Right hindlimb (tissue), 1 donor: ENCODE measurements at regions not wholly inside any gene's neighbourhood (a gene's known extent, or its start where the extent isn't known, plus 50 kb on each side); places are given as distances from the start of the nearest gene placed in this dataset.

Experiments used
- DNase-seq: peaks from one replicate; pipeline ENCODE4 v3.0.0-alpha.2; 2018

DNA sequence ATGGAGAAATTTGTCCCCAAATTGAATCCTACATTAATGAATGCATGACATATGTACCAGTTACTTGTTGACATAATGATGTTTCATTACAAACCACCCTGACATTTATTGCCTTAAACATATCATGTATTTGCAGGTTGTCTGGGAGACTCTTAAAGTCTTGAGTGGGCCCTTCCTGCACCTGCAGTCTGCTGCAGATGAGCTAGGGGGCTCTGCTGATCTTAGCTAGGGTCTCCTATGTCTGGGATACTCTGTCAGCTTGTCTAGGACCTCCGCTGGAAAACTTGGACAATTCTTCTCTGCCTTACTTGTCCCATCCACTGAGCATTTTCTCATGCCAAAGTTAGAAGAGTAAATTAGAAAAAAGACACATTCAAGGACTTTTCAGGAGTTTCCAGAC is 581.6 kb downstream of the HAO1 start:
- no peak for DNase-seq

DNA sequence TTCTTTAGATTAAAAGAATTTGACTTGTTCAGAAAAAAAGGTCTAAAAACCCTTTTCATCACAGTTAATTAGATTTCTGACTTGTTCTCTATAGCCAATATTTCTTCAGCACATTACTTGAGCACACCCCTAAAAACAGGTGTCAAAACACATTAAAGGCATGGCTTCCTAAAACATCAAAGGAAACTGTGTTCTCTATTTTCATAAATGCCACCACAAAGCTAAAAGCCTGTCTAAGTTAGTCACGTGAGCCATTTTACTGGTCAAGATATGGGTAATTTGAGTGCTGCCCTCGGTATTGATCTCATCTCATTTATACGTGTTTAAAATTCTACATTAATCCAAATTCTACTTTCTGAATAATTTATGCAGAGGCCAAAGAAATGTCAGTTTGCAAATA is 580.5 kb downstream of the HAO1 start:
- DNase-seq: no peak

DNA sequence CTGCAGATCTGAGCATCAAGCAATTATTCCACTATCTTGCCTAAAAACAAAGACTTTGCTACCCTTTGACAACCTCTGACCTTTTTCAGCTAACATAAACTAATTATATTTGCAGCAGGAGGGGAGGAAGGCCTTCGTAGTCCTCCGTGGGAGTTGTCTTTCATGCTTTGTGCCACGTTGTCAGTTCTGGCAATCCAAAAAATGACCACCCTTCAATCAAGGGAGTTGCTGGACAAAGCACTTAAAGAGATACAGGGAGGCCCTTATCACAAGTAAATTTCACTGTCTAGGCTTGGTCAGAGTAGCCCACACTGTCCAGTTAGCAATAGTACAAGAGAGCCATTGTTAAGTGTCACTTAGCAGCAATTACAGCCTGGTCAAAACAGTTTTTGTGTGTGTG is 578.9 kb downstream of the HAO1 start:
- DNase-seq: no peak

DNA sequence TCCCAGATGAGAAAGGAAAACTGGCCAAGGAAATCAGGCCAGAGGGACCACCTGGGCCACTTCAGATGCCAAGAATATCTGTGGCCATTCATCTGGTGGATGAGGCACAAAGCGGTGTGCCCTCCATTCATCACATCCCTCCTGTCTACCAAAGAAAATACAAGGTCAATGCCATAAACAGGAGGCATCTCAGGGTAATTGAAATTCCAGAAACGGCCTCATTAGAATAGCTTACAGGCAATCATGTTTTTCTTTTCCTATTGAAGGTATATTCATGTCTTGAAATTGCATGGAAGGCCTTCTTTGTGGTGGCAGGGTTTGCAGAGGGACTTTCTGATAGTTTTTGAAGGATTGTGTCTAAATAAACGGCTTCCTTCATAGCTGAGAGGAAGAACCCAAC is 578.3 kb downstream of the HAO1 start:
- no peak for DNase-seq

DNA sequence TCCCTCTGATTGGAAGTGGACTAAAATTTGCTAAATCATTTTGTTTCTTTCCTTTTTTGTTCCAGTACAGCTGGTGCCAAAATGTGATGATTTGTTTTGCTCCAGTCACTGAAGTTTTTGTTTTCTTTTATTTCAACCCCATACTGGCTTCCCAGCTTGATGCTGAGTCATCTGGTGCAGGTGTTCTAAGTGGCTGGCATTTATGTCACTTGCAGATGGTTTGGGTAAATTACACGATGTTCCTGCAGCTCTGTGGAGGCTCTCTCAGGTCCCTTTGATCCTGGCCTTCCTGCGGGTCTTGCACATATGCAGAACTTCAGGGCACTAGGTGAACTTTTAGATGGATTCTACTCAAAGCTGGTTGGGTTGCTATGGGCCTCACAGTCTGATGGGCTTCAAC is 577.7 kb downstream of the HAO1 start:
- DNase-seq: no peak

DNA sequence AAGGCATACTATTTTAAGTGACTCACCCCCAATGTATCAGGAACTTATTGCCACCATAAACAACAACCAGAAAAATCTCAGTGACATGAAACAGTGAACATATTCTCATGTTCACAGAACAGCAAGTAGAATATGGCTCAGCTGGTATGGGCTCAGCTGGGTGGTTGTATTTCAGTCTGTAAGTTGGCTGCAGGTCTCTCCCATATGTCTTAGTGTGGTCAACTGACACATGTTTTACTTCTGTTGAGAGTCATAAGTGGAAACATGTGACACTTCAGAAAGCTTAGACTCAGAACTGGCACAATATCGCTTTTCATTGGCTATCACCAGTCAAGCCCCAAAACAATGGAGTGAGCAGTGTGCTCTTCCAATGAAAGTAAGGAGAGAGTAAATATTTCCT is 574.1 kb downstream of the HAO1 start:
- no peak for DNase-seq

DNA sequence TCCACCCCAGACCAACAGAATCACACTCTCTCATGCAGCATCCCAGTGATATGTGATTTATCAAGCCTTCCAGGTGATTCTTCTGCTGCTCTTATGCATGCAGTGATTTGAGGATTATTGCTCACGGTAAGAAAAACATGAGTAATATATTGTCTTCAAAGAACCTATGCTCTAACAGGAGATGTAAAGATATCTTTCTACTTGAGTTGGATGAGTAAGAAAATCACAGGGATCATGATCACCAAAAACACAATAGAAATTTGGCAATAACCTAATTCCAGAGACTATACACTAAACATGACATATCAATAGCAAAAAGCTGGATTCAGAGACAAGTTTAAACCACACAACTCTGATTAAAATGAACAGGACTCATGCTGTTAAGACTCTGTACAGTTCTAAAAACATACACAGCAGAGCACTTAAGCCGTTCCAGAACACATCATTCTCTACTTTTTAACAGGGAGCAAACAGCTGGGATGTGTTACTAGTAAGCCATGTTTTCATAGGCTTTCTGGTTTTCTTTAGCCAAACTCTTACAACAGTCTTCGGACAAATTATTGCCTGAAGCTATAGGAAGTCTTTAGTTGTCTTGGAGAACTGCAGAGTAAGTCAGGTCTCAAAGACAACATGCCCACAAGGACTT is 568.6 kb downstream of the HAO1 start:
- no peak for DNase-seq

DNA sequence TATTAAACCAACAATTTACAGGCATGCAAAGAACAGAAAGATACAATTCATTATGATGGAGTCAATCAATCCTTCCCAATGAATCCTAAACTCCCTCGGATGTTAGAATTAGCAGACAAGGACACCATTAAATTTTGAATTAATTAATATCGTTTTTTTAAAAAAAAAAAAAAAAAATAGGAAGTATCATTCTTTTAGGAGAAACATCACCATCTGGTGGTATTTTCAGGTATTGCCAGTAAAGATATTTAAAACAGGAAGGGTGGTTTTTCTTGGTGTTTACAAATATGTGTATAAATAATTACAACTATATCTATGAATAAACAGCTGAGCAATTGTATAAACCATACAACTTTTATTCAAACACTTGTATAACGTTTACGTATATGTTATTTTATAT is 564.4 kb downstream of the HAO1 start:
- no peak for DNase-seq

DNA sequence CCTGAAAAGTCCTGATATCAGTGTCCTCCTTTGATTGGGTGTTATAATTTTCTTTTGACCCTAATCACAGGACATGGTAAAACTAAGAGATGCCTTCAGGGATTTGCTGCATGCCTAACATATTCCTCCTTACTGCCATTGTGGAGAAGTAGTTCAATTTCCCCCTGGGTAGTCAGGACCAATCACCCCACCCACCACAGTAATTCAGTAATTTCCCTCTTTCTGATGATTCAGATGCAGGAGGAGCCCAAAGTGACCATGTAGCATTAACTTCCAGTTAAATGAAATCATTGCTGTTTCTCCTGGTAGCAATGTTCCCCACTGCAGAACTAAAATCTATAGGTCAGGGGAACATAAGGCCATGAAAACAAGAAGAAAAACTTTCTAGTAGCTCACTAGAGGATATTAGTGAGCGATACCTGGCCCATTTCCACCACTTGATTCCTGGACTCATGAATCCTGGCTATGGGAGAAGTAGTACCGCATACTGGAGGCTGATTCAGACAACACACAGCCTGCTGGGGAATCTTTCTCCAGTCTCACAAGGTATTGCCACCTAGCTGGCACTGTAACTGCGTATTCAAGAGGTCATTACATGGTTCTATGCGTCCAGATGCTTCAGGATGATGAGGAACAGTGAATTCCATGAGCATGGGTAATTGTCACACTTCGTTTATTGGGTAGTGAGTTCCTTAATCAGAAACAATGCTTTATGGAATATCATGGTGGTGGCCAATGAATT is 561.2 kb downstream of the HAO1 start:
- DNase-seq: no peak

DNA sequence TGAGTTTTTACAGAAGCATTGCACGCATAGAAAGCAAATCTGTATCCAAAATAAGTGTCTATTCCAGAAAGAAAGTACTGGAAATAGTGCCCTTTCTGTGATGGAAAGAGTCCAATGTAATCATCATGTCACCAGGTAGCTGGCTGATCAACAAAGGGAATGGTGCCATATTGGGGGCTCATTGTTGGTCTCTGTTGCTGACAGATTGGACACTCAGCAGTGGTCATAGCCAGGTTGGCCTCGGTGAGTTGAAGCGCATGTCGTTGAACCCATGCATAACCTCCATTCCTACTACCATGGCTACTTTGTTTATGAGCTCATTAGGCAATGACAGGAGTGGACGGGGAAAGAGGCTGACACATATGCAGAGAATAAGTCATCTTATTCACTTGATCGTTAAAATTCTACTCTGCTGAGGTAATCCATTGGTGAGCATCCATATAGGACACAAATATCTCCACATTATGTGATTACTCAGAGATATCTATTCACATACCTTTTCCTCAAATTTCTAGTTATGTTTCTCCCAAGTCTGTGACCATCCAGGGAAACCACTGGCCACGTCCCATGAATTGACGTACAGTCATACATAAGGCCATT is 560.5 kb downstream of the HAO1 start:
- DNase-seq: no peak

DNA sequence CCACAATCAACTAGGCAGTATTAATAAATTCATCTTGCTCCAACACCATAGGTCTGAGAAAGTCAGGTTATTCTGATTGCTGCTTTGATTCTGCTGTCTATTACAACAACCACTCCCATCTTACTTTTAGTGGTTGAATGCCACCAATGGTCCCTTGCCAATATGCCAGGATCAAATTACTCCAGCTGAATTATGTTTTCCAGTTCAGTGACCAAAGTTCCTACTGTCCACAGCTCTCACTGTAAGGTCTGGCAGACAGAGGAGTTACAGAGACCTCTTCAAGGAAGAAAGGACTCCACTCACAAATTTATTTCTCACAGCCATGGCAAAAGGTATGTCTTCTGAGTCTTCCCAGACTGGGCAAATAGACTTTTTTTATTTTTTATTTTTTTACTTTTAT is 557.0 kb downstream of the HAO1 start:
- DNase-seq: no peak

DNA sequence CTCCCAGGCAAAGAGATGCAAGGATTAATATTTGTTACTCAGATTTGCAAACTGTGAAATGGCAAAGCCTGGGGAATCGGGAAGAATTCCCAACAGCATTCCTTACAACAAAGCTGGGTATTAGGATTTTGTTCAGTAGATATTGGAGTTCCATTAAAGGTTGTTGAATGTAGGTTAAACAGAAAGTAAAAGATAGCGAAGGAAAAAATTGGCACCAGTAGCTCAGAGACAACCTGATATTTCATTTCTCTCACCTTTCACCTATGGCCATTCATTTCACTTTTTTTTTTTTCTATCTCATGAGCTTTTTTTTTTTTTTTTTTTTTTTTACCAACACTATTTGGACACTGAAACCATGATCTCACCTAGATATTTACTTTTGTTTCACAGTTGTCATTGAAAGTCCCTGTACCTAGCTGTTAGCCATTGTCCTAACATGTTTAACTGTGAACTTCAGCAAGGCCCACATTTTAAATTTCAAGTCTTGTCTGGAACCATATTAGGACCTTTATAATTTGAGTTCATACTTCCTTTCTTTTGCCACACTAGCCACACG is 552.5 kb downstream of the HAO1 start:
- no peak for DNase-seq

DNA sequence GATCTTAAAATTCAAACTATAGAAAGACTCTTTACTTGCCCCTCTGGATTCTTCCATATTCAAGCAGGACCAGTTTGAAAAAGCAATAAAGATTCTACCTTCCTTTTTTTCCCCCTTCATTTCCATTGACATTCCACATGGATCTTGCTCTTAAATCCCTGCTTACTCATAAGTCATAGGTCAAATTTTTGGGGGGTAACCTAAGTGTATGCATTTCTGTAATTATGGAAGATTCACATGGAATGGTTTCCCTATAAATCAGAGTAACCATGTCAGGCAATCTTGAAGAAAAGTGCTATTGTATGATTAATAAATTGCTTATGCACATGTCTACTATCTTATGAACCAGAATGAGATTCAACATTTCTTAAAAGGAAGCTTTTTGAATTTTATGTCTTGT is 551.0 kb downstream of the HAO1 start:
- DNase-seq: no peak

DNA sequence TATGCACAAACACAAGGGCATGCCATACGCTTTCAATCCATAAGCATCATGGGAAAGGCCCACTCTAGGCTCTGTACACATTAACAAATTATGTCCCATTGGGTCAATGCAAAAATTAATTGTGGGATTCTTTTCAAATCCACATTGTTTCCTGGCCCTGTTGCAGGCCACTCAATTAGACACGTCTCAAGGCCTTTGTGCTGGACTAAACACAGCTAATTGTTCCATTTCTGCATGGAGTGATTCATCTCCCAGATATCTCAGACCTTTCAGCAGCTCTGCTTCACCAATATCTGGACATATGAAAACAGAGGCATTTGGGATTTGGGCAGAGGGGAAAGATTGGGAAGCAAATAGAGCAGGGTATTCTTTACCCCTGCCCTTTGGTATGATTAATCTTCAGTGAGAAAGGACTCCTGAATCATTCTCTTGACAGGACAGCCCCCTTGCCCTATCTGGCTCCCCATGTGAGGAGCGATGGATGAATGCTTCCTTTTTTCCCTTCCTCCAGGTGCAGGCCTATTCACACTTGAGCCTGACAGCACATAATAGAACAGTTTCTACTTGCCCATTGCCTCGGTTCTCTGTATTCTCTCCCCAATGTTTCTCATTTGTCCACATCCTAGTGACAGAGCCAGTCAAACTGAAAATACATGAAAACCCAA is 547.6 kb downstream of the HAO1 start:
- no peak for DNase-seq

DNA sequence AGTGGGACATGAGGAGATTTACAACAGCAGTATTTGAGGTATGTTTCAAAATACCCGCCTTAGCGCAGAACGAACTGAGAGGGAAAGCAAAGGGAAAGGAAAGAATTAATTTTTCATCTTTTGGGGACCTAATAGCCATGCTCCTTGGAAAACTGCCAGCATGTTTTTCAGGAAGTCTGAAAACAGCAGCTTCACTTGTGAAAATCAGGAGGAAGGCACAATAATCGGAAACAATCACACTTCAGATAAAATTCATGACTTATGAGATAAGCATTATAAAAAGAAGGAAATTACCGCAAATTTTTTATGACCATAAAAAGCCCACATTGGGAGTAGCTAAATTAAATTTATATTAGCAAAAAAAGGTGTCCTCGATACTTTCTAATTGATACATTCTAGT is 541.1 kb downstream of the HAO1 start:
- DNase-seq: no peak

DNA sequence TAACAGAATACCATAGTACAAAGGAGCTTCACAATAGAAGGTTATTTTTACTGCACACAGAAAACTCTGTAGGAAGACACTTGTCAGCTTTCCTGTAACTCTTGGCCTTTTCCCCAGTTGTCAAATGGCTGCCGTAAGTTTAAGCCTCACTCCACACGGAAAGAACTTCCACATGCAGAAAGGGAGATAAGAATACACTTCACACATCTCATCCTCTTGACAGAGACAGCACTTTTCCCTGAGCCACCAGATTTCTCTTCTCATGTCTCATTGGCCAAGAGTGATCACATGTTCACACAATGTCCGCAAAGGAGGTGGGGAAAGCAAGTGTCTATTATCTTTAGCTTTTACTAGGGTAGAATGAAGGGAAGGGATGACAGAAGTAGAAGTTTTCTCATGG is 540.7 kb downstream of the HAO1 start:
- DNase-seq: no peak

DNA sequence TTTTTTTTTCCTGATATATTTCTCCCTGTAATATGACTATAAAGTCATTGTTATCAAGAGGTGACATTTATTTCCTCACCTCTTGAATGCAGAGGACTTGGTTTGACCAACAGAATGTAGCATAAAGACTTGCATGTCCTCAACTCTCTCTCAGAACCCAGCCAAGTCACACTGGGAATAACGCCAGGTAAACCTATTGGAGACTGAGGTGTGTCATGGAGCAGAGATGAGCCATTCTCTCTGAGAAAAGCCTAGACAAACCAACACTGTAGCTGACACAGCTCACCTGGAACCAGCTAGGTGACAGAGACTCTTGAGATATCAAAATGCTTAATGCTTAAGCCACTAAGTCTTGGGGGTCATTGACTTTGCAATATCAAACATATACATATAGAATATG is 533.6 kb downstream of the HAO1 start:
- no peak for DNase-seq

DNA sequence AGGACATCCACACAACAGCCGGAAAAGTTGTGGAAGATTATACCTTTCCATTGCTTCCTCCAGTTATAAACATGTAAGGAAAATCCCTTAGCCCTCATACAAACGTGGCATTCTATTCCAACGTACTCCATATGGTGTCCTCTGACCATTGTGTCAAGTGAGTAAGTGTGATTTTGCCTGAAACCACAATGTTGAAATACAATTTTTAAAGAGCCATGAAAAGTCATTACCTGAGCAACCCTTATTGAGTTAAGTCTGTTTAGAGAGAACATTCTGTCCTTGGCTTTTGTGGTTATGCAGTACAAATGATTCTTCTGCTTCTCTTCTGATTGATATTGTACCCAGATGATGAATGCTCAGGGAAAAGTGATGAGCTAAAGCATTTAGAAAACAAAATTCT is 530.1 kb downstream of the HAO1 start:
- no peak for DNase-seq

DNA sequence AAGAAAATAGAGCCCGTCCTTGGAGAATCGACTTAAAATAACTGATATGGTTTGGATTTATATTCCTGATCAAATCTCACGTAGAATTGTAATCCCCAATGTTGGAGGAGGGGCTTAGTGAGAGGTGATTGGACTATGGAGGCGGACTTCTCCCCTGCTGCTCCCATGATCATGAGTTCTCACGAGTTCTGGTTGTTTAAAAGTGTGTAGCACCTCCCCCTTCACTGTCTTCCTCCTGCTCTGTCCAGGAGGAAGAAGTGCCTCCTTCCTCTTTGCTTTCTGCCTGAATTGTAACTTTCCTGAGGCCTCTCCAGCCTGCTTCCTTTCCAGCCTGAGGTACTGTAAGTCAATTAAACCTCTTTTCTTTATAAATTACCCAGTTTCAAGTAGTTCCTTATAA is 529.2 kb downstream of the HAO1 start:
- no peak for DNase-seq

DNA sequence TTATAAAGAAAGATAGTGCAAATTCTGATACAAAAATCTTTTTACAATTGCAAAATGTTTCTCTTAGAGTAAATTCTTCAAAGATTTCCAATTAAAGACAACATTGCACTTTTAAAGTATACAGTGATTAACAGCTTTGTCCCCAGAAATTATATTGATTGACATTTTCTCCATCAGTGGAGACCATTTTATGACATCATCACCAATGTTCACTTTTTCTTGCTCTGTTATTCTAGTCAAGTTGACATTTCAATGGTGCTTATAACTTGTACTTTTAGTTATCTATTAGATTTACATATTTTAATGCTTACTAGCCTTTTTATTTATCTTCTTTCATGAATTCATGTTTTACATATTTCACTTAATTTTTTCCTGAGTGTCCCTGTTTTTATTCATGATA is 524.8 kb downstream of the HAO1 start:
- no peak for DNase-seq

DNA sequence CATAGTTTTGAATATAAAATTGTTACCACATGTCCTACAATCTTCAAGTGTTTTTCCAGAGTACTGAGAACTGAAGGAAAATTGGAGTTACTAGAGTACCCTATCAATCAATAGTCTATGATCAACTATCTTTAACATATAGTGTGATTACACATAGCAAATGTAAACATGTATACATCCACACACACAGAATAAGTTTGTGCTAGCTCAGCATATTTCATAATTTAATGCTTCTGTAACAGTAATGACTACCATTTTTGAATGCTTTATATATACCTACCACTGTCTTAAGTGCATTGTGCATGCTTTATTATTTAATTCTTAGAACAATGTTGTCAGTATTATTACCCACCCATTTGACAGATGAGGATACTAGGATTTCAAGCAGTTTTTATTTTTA is 523.9 kb downstream of the HAO1 start:
- no peak for DNase-seq

DNA sequence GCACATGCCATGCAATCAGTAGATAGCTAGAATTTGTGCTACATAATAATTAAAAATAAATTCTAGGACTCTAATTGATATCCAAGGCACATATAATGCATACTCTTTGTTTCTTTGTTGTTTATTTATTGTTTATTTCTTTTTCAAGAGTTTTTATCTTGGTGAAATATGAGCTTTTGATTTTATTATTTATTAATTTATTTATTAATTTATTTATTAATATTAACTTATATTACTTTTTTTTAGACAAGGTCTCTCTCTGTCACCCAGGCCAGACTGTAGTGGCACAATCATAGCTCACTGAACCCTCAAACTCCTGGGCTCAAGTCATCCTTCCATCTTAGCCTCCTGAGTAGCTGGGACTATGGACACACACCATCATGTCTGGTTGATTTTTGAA is 519.9 kb downstream of the HAO1 start:
- DNase-seq: no peak

DNA sequence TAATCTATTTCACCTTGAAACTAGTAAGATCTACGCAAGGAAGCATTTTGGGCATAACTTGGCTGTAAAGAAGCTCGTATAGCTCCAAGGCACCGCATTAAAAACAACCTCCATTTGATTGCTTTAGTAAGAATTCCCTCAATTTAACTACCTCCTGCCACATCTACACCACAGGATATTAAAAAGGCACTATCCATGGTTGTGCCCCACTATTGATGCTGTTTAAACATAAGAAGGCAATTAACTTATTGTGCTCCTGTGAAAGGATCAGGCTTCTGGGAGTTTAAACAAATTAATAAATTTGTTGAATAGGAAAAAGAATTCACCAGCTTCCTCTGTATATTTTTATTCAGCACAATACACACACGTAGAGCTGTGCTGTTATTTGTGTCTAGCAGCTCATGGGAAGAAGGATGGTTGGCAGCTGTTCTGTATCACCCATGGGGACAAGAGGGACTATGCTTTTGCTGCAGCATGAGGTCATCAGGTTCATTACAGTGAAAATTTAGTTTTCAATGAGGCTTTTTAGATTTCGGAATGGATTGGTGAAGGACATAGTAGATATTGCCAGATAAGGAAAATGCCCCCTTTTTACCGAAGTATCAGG is 513.3 kb downstream of the HAO1 start:
- DNase-seq: no peak
